Aorta (tissue), 5 donors: ENCODE measurements at regions not wholly inside any gene's neighbourhood (a gene's known extent, or its start where the extent isn't known, plus 50 kb on each side); places are given as distances from the start of the nearest gene placed in this dataset.
A peak's percentile ranks its signal among the peaks of the same experiment; 100 is the strongest.

Experiments
- ATAC-seq: fragments of 200-7000 bp; cut with Tn5 transposase; one replicate; pipeline ENCODE4 v1.9.1; 2022; ENCODE audit warnings: moderate library complexity; ENCODE audit not compliant: low FRiP score
- DNase-seq, 2 donors: peaks; one replicate each; pipeline ENCODE4 v3.0.0-alpha.2; 2020
- H3K27ac ChIP-seq, 2 donors: one replicate each; pipeline ENCODE4 v1.5.1; 2013; ENCODE audit warnings: low read length in 2 of 2, mild to moderate bottlenecking in 2 of 2, moderate library complexity in 2 of 2, control low read depth in 1 of 2, inconsistent platforms in 1 of 2, low read depth in 1 of 2
- H3K27me3 ChIP-seq, 2 donors: one replicate each; pipeline ENCODE4 v1.6.1; 2013; ENCODE audit warnings: control low read depth in 1 of 2, low read length in 1 of 2, mild to moderate bottlenecking in 1 of 2, moderate library complexity in 1 of 2; ENCODE audit not compliant: insufficient read depth in 2 of 2, control insufficient read depth in 1 of 2
- H3K36me3 ChIP-seq, 2 donors: one replicate each; pipeline ENCODE4 v1.6.1; 2013; ENCODE audit warnings: control low read depth in 1 of 2, low read length in 1 of 2, mild to moderate bottlenecking in 1 of 2; ENCODE audit not compliant: insufficient read depth in 2 of 2, control insufficient read depth in 1 of 2
- H3K4me1 ChIP-seq, 2 donors: one replicate each; pipeline ENCODE4 v1.6.1; 2013; ENCODE audit warnings: low read length in 2 of 2, control low read depth in 1 of 2, mild to moderate bottlenecking in 1 of 2, moderate library complexity in 1 of 2; ENCODE audit not compliant: insufficient read depth in 2 of 2, control insufficient read depth in 1 of 2
- H3K4me3 ChIP-seq, 2 donors: one replicate each; pipeline ENCODE4 v1.5.1; 2013; ENCODE audit warnings: low read length in 2 of 2, control low read depth in 1 of 2, mild to moderate bottlenecking in 1 of 2
- H3K9me3 ChIP-seq: one replicate; pipeline ENCODE4 v1.6.1; 2013; ENCODE audit warnings: mild to moderate bottlenecking, low read length; ENCODE audit not compliant: control insufficient read depth
- WGBS, 2 donors: extraction: QIAGEN DNeasy Blood & Tissue Kit; methylation state at CpG; one replicate each; pipeline ENCODE4 v1.1.7; 2013; 5-methylcytosine and 5-hydroxymethylcytosine counted together
- intact Hi-C, 2 donors: fragments of 100-400 bp; cut with DNase I; formaldehyde crosslinking; loops; one replicate each; pipeline versions ENCODE4 v1.14.2 to v1.15.0; 2022
- donor health status: healthy with polysubstance abuse.
- donor health status: Bipolar disorder and iron deficiency.
- donor health status: DM: no; HTN: no; CAD: no.
- donor health status: DM: no; HTN: no; CAD: no.
- donor health status: DM: yes; HTN: yes; CAD: no.

- no peak overlapping the region for H3K4me3 ChIP-seq
- peaks cover 1% of the 10 kb centered on the region for H3K9me3 ChIP-seq
- H3K36me3 ChIP-seq: no peaks in the 10 kb centered on the region
- H3K27ac ChIP-seq: no peak overlapping the region
- H3K27me3 ChIP-seq: no peaks in the 10 kb centered on the region
- ATAC-seq: no peak
- no peaks in the 10 kb centered on the region for H3K4me1 ChIP-seq
- DNase-seq: no peak
- intact Hi-C loops: no loop called here
These were observed 56.0 kb upstream of the CTTNBP2 start for GRCh38 chr7:117929237-117929636.

- H3K27me3 ChIP-seq: no peaks in the 10 kb centered on the region
- peaks cover 1% of the 10 kb centered on the region for H3K9me3 ChIP-seq
- intact Hi-C loops: loop anchor here in 1 of 2 donors (10.0 kb wide), 1 partner anchor 187 kb away; no protein-coding TSS in a partner anchor
- ATAC-seq (no peak), DNase-seq (no peak)
- no peaks in the 10 kb centered on the region for H3K36me3 ChIP-seq
- H3K4me3 ChIP-seq: no peak overlapping the region
- H3K27ac ChIP-seq: no peak overlapping the region
- no peaks in the 10 kb centered on the region for H3K4me1 ChIP-seq
- 75 to 82% methylated on average over 5 of the region's 5 CpGs for WGBS, 2 donors
These were observed 58.1 kb upstream of the CTTNBP2 start for GRCh38 chr7:117931314-117931713.

- intact Hi-C loops: loop anchor here in 1 of 2 donors (10.0 kb wide), 1 partner anchor 192 kb away; no protein-coding TSS in a partner anchor
- H3K4me3 ChIP-seq: no peak overlapping the region
- H3K36me3 ChIP-seq: no peaks in the 10 kb centered on the region
- 71 to 75% methylated on average over 7 of the region's 7 CpGs for WGBS, 2 donors
- no peak for DNase-seq
- H3K27ac ChIP-seq: no peak overlapping the region
- no peak for ATAC-seq
- no peaks in the 10 kb centered on the region for H3K4me1 ChIP-seq
- no peaks in the 10 kb centered on the region for H3K27me3 ChIP-seq
- H3K9me3 ChIP-seq: peaks cover 1% of the 10 kb centered on the region
These were observed 64.0 kb upstream of the CTTNBP2 start for GRCh38 chr7:117937049-117937752.

- H3K4me1 ChIP-seq: no peaks in the 10 kb centered on the region
These were observed 64.7 kb upstream of the CTTNBP2 start for GRCh38 chr7:117937753-117938483.

GRCh38 chr7:117941138-117941810 lies 68.0 kb upstream of the CTTNBP2 start:
- Histone ChIP-seq H3K4me1 (no peaks in the 10 kb centered on the region), H3K27ac (no peak overlapping the region), H3K4me3 (no peak overlapping the region), H3K36me3 (no peaks in the 10 kb centered on the region), H3K9me3 (no peaks in the 10 kb centered on the region), H3K27me3 (peaks cover 0 to 4% of the 10 kb centered on the region in 2 donors)
- DNase-seq: no peak
- WGBS, 2 donors: 55 to 64% methylated on average over 4 of the region's 4 CpGs
- intact Hi-C loops: no loop called here
- peak; percentile 48 for ATAC-seq

More at GRCh38 chr7:117937753-117938483, 64.7 kb upstream of the CTTNBP2 start:
- no peaks in the 10 kb centered on the region for H3K36me3 ChIP-seq
- no peak for ATAC-seq
- peaks cover under 1% of the 10 kb centered on the region for H3K9me3 ChIP-seq
- H3K27ac ChIP-seq: no peak overlapping the region
- intact Hi-C loops: loop anchor here in 1 of 2 donors (10.0 kb wide), 1 partner anchor 193 kb away; no protein-coding TSS in a partner anchor
- H3K27me3 ChIP-seq: no peaks in the 10 kb centered on the region
- no peak for DNase-seq
- no peak overlapping the region for H3K4me3 ChIP-seq
- WGBS, 2 donors: 61 to 65% methylated on average over 2 of the region's 2 CpGs

- intact Hi-C loops: no loop called here
- peaks cover 0 to 4% of the 10 kb centered on the region in 2 donors for H3K27me3 ChIP-seq
- no peak overlapping the region for H3K27ac ChIP-seq
- 76 to 81% methylated on average over 1 of the region's 1 CpG for WGBS, 2 donors
- DNase-seq: no peak
- no peaks in the 10 kb centered on the region for H3K4me1 ChIP-seq
- no peak overlapping the region for H3K4me3 ChIP-seq
- H3K36me3 ChIP-seq: no peaks in the 10 kb centered on the region
- H3K9me3 ChIP-seq: no peaks in the 10 kb centered on the region
- no peak for ATAC-seq
These were observed 69.5 kb upstream of the CTTNBP2 start for GRCh38 chr7:117942780-117943179.

GRCh38 chr7:117944886-117945285 lies 71.6 kb upstream of the CTTNBP2 start:
- DNase-seq (no peak), ATAC-seq (no peak)
- Histone ChIP-seq H3K4me1 (no peaks in the 10 kb centered on the region), H3K27ac (no peak overlapping the region), H3K36me3 (no peaks in the 10 kb centered on the region), H3K27me3 (peaks cover 0 to 4% of the 10 kb centered on the region in 2 donors), H3K9me3 (no peaks in the 10 kb centered on the region), H3K4me3 (no peak overlapping the region)
- WGBS, 2 donors: 71 to 88% methylated on average over 1 of the region's 1 CpG
- intact Hi-C loops: no loop called here

GRCh38 chr7:117946151-117946633 lies 73.0 kb upstream of the CTTNBP2 start:
- peaks cover 0 to 4% of the 10 kb centered on the region in 2 donors for H3K27me3 ChIP-seq
- ATAC-seq: no peak
- no peaks in the 10 kb centered on the region for H3K36me3 ChIP-seq
- H3K4me3 ChIP-seq: no peak overlapping the region
- H3K9me3 ChIP-seq: no peaks in the 10 kb centered on the region
- no peaks in the 10 kb centered on the region for H3K4me1 ChIP-seq
- WGBS, 2 donors: 33 to 34% methylated on average over 2 of the region's 2 CpGs
- DNase-seq: no peak
- intact Hi-C loops: no loop called here
- H3K27ac ChIP-seq: no peak overlapping the region
